ENCODE measurements at regions not wholly inside any gene's neighbourhood (a gene's known extent, or its start where the extent isn't known, plus 50 kb on each side); places are given as distances from the start of the nearest gene placed in this dataset.
"Not testable (repeated sequence)": the region's sequence is repeated elsewhere in the genome, so short reads cannot be mapped to it uniquely, and the experiment has no call there.

- TF ChIP-seq CTCF (conservative IDR thresholded peaks at IDR 0.05; ENCODE audit: low read depth, low read length); EZH2 (IDR thresholded peaks at IDR 0.05; ENCODE audit: borderline replicate concordance, low read depth, low read length, poor library complexity, severe bottlenecking): not testable (repeated sequence)
Observed at GRCh38 chr7:76936346-76936745, 95.8 kb downstream of the SPDYE17 start.
